GM19324 (cell line): ENCODE measurements at regions not wholly inside any gene's neighbourhood (a gene's known extent, or its start where the extent isn't known, plus 50 kb on each side); places are given as distances from the start of the nearest gene placed in this dataset.

Experiments
- ATAC-seq: cut with Tn5 transposase; IDR thresholded peaks from one replicate; pipeline ENCODE4 v1.9.1; 2021; ENCODE audit warnings: mild to moderate bottlenecking, moderate library complexity; ENCODE audit not compliant: unreplicated experiment, low FRiP score

DNA sequence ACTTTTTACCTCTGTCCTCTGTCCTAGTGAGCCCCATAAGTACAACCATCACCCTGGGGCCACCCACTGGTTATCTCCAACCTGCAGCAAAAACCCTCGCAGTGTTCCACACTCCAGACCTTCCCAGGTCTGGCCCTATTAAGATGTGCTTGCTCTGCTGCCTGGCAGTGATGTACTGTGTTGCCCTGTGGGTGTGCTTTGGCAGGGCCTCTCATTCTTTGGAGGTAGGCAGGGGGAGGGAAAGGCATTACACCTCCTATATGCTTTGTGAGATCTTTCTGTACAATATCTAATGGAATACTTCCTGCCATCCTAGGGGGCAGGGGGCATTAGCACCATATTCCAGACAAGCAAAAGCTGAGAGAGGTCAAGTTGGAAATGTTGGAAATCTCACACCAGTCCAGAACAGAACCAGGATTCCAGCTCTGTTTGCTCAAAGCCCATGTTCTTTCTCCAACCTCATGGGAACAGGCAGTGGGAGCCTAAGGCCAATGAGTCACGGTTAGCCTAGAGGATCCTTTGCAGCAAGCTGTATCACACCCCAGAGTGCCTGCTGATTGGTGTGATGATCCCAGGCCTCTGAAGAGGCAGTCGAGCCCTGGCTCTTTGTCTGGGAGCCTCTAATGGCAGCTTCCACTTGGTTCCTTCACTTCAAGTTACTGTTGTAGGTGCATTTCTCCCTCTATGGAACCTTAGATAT is 59.7 kb upstream of the UBL3 start:
- ATAC-seq = no peak

GRCh38 chr13:29909081-29909730 is 58.8 kb upstream of the UBL3 start:
- no peak for ATAC-seq

GRCh38 chr13:29908416-29909080 is 58.1 kb upstream of the UBL3 start:
- no peak for ATAC-seq

DNA sequence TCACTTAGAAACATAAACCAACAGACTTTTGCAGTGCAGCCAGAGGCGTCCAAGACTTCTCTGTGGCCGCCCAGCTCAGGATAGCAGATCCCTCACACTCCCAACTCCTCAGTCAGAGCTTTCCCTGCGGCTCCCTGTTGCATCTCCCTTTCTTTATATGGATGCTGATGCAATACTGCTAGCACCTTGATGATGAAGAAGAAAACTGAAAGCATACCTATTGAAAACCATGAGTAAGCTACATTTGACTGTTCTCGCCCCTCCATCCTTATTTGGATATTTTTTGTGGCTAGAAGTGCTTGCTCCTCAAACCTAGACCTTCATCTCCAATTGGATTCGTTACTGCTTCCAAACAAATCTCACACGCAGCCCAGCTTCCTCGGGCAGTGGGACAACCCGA is 57.3 kb upstream of the UBL3 start:
- no peak for ATAC-seq

DNA sequence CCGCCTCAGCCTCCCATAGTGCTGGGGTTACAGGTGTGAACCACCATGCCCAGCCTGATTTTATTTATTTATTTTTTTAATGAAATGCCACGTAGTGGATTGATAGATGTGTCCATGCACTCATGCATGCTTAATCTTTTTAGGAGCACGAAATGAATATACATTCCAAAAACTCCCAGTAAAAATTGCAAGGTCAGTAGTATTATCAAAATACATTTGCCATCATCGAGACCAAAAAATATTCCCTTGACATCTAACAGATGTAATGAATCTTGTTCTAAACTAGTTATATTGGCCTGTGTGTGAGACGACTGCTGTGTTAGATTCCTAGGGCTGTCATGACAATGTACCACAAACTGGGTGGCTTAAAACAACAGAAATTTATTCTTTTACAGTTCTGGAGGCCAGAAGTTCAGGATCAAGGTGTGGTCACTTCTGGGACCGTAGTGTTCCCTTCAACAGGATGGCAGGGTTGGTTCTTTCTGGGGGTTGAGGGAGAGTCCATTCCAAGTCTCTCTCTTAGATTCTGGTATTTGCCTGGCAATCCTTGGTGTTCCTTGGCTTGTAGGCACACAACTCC is 56.1 kb upstream of the UBL3 start:
- ATAC-seq = no peak

DNA sequence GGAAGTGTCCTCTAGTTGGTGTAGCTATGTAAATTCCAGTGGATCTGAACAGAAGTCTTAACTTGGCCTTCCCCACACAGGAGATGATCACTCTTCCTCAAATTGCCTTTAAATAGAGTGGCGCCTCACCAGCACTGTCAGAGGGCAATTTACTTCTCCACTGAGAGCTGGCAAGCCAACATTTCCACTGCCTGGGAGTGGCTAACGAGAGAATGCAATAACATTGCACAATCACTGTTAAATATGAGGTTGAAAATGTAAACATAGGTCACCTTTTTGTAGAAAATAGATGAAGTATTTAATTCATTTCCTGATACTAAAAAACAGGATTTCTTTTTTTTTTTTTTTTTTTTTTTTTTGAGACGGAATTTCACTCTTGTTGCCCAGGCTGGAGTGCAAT is 55.4 kb upstream of the UBL3 start:
- ATAC-seq = no peak

DNA sequence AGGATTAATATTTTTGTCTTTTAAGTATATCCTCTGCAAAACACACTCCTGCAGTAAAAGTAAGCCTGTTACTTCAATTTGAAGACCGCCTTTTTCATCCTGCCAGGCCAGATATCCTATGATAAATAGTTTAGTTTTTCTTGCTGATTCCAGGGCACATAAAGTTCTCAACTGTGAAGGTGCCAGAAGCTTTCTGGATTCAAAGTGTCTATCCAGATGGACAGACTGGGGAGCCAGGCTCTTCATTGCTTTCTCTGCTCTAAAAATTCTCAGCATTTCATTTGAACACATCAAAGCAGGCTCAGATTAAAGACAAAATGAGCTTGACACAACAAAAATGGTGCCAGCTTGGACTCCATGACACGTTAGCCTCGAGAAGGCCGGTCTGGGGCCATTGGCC is 53.6 kb upstream of the UBL3 start:
- no peak for ATAC-seq

DNA sequence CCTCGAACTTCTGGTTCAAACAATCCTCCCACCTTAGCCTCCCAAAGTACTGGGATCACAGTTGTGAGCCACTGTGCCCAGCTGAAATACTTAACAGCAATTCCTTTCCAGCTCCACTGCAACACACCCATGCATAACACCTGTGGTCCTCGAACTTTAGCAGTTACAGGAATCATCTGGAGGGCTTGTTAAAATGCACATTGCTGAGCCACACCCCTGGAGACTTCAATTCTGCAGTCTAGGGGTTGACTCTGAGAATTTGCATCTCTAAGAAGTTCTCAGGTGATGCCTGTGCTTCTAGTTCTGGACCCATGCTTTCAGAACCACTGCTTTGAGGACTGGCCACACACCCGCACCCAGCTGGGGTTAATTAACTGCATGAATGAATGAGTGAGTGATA is 53.1 kb upstream of the UBL3 start:
- ATAC-seq = no peak

- no peak for ATAC-seq
Measured at GRCh38 chr13:29902632-29903305, 52.4 kb upstream of the UBL3 start.

- no peak for ATAC-seq
Measured at GRCh38 chr13:29901710-29902631, 51.6 kb upstream of the UBL3 start.
